Loucy (cell line): ENCODE measurements at regions not wholly inside any gene's neighbourhood (a gene's known extent, or its start where the extent isn't known, plus 50 kb on each side); places are given as distances from the start of the nearest gene placed in this dataset.

Experiments
- H2AFZ ChIP-seq: fragments of 200-600 bp; sonication (generic); 2 replicates; pipeline ENCODE4 v1.6.0; 2016; ENCODE audit warnings: antibody characterized with exemption, mild to moderate bottlenecking, low read length, moderate library complexity
- H3F3A ChIP-seq: fragments of 200-600 bp; 2 replicates; pipeline ENCODE4 v1.6.0; 2016; ENCODE audit warnings: antibody characterized with exemption, low read depth, mild to moderate bottlenecking
- H3K27me3 ChIP-seq: fragments of 200-600 bp; sonication (generic); 2 replicates; pipeline ENCODE4 v1.6.1; 2014; ENCODE audit warnings: low read length, mild to moderate bottlenecking; ENCODE audit not compliant: insufficient read depth, poor library complexity, severe bottlenecking
- H3K36me3 ChIP-seq: fragments of 200-600 bp; sonication (generic); 2 replicates; pipeline ENCODE4 v1.6.1; 2016; ENCODE audit warnings: low read length; ENCODE audit not compliant: insufficient read depth
- H3K4me1 ChIP-seq: fragments of 200-600 bp; sonication (generic); 2 replicates; pipeline ENCODE4 v1.5.1; 2014; ENCODE audit warnings: low read length, mild to moderate bottlenecking; ENCODE audit not compliant: insufficient read depth, poor library complexity, severe bottlenecking
- H3K4me2 ChIP-seq: fragments of 200-600 bp; sonication (generic); 2 replicates; pipeline ENCODE4 v1.6.0; 2014; ENCODE audit warnings: antibody characterized with exemption, low read length, low read depth, mild to moderate bottlenecking; ENCODE audit not compliant: poor library complexity, severe bottlenecking
- H3K4me3 ChIP-seq: fragments of 200-600 bp; sonication (generic); 2 replicates; pipeline ENCODE4 v1.5.1; 2014; ENCODE audit warnings: low read length, mild to moderate bottlenecking, mixed read lengths; ENCODE audit not compliant: poor library complexity, severe bottlenecking
- H3K79me2 ChIP-seq: fragments of 200-600 bp; sonication (generic); 2 replicates; pipeline ENCODE4 v1.6.1; 2014; ENCODE audit warnings: low read length; ENCODE audit not compliant: insufficient read depth
- H3K9ac ChIP-seq: fragments of 200-600 bp; sonication (generic); 2 replicates; pipeline ENCODE4 v1.6.0; 2014; ENCODE audit warnings: mild to moderate bottlenecking, low read depth, low read length, moderate library complexity; ENCODE audit not compliant: poor library complexity, severe bottlenecking
- H3K9me2 ChIP-seq: fragments of 200-600 bp; sonication (generic); replicated peaks from 2 replicates; pipeline ENCODE4 v1.6.1; 2016; ENCODE audit warnings: low read depth, low read length, mixed read lengths
- H3K9me3 ChIP-seq: fragments of 200-600 bp; sonication (generic); 2 replicates; pipeline ENCODE4 v1.6.1; 2014; ENCODE audit warnings: mild to moderate bottlenecking, antibody characterized with exemption, low read length, low read depth; ENCODE audit not compliant: insufficient read depth
- H4K20me1 ChIP-seq: fragments of 200-600 bp; sonication (generic); 2 replicates; pipeline ENCODE4 v1.6.0; 2014; ENCODE audit warnings: antibody characterized with exemption, low read length, mild to moderate bottlenecking; ENCODE audit not compliant: insufficient read depth, poor library complexity, severe bottlenecking
- EZH2phosphoT487 ChIP-seq: fragments of 200-600 bp; IDR thresholded peaks from 2 replicates; pipeline ENCODE4 v1.6.1; 2018; ENCODE audit warnings: antibody characterized with exemption, mild to moderate bottlenecking, moderate library complexity, borderline replicate concordance
- TF ChIP-seq, protein P1 (sequence below): fragments of 200-600 bp; sonication (generic); conservative IDR thresholded peaks from 2 replicates; pipeline ENCODE4 v1.5.1; 2014; ENCODE audit warnings: mild to moderate bottlenecking, antibody characterized with exemption, low read length

GRCh38 chrX:17237146-17237545 lies 137.9 kb upstream of the NHS start:
- Histone ChIP-seq H3F3A (no peaks in the 10 kb centered on the region), H3K4me2 (no peak overlapping the region), H4K20me1 (no peaks in the 10 kb centered on the region), H3K4me3 (no peak overlapping the region), H3K4me1 (no peaks in the 10 kb centered on the region), H3K36me3 (no peaks in the 10 kb centered on the region), H3K79me2 (no peaks in the 10 kb centered on the region), H2AFZ (no peak overlapping the region), H3K9me3 (no peaks in the 10 kb centered on the region), H3K9ac (no peak overlapping the region), H3K27me3 (no peaks in the 10 kb centered on the region), H3K9me2 (no peaks in the 10 kb centered on the region)
- TF ChIP-seq, protein P1, sequence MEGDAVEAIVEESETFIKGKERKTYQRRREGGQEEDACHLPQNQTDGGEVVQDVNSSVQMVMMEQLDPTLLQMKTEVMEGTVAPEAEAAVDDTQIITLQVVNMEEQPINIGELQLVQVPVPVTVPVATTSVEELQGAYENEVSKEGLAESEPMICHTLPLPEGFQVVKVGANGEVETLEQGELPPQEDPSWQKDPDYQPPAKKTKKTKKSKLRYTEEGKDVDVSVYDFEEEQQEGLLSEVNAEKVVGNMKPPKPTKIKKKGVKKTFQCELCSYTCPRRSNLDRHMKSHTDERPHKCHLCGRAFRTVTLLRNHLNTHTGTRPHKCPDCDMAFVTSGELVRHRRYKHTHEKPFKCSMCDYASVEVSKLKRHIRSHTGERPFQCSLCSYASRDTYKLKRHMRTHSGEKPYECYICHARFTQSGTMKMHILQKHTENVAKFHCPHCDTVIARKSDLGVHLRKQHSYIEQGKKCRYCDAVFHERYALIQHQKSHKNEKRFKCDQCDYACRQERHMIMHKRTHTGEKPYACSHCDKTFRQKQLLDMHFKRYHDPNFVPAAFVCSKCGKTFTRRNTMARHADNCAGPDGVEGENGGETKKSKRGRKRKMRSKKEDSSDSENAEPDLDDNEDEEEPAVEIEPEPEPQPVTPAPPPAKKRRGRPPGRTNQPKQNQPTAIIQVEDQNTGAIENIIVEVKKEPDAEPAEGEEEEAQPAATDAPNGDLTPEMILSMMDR: no peak
- no peak for TF ChIP-seq EZH2phosphoT487

- no peaks in the 10 kb centered on the region for H3K4me1 ChIP-seq
- no peak overlapping the region for H3K4me2 ChIP-seq
- H3K4me3 ChIP-seq: no peak overlapping the region
- H3K9me2 ChIP-seq: no peaks in the 10 kb centered on the region
- TF ChIP-seq EZH2phosphoT487: no peak
- TF ChIP-seq, protein P1: peak; percentile 73
- H2AFZ ChIP-seq: no peak overlapping the region
- no peaks in the 10 kb centered on the region for H3K9me3 ChIP-seq
- H3K79me2 ChIP-seq: no peaks in the 10 kb centered on the region
- H3K36me3 ChIP-seq: no peaks in the 10 kb centered on the region
- H3F3A ChIP-seq: no peaks in the 10 kb centered on the region
- H3K27me3 ChIP-seq: no peaks in the 10 kb centered on the region
- no peaks in the 10 kb centered on the region for H4K20me1 ChIP-seq
- no peak overlapping the region for H3K9ac ChIP-seq
Observed at GRCh38 chrX:17242470-17242869, 132.5 kb upstream of the NHS start.

DNA sequence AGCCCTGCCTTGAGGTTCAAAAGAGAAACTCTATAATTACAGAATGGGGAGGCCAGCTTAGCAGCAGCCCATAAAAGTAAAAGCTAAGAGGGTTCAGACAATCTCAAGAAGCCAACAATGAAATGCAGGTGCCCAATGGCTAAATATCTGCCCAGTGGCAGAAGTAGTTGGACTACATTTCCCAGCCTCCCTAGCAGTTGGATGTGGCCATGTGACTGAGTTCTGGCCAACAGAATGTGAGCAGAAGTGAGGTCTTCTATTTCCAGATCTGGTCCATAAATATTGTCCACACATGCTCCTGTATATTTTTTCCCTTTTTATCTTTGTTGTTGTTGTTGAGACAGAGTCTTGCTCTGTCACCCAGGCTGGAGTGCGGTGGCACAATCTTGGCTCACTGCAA lies 127.9 kb upstream of the NHS start:
- H2AFZ ChIP-seq: no peak overlapping the region
- H4K20me1 ChIP-seq: no peaks in the 10 kb centered on the region
- H3K9me2 ChIP-seq: no peaks in the 10 kb centered on the region
- H3K9ac ChIP-seq: no peak overlapping the region
- H3K4me1 ChIP-seq: no peaks in the 10 kb centered on the region
- TF ChIP-seq, protein P1: no peak
- no peak for TF ChIP-seq EZH2phosphoT487
- no peaks in the 10 kb centered on the region for H3K9me3 ChIP-seq
- H3K36me3 ChIP-seq: no peaks in the 10 kb centered on the region
- H3K79me2 ChIP-seq: no peaks in the 10 kb centered on the region
- no peak overlapping the region for H3K4me3 ChIP-seq
- H3K27me3 ChIP-seq: no peaks in the 10 kb centered on the region
- H3K4me2 ChIP-seq: no peak overlapping the region
- no peaks in the 10 kb centered on the region for H3F3A ChIP-seq
